ENCODE measurements at regions not wholly inside any gene's neighbourhood (a gene's known extent, or its start where the extent isn't known, plus 50 kb on each side); places are given as distances from the start of the nearest gene placed in this dataset.

DNA sequence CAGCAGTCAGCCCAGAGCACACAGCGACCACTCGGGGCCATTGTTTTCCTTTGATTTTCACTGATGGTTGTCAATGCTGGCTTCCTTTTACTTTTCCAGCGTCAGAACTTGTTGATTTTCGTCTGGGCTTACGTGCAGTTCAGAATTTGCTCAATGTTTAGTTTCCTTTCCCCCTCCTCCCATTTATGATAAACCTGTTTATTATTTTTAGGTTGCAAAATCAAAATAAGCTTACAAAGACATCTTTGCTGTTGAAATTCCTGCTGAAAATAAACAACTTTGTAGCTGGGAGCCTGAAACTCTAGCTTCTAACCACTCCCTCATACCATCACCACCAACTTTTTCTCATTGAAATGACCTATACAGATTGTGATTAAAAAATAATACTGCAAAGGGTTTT lies 83.1 kb upstream of the LYZL1 start:
- Histone ChIP-seq H3K9ac (ENCODE audit: low read depth in 1 of 2, low read length in 2 of 2) (no peak overlapping the region), H3K4me1 (ENCODE audit: control insufficient read depth in 4 of 4, insufficient read depth in 4 of 4, low read length in 3 of 4) (no peaks in the 10 kb centered on the region), H3K27me3 (ENCODE audit: control insufficient read depth in 4 of 4, insufficient read depth in 4 of 4, low read length in 3 of 4) (no peaks in the 10 kb centered on the region), H3K27ac (ENCODE audit: low read depth in 1 of 2, low read length in 2 of 2) (no peak overlapping the region), H3K36me3 (ENCODE audit: control insufficient read depth in 4 of 4, insufficient read depth in 3 of 4, low read depth in 1 of 4, low read length in 3 of 4) (no peaks in the 10 kb centered on the region), H3K9me3 (ENCODE audit: control insufficient read depth in 4 of 4, low read length in 3 of 4) (peaks cover 0 to 5% (median 0%) of the 10 kb centered on the region in 4 donors), H3K4me3 (ENCODE audit: low read depth in 1 of 3, low read length in 3 of 3) (no peak overlapping the region)
- WGBS, result 47% methylated on average over 5 of the region's 5 CpGs
- DNase-seq (ENCODE audit: low spot score), result no peak
- TF ChIP-seq SP1 (IDR thresholded peaks at IDR 0.05) (no peak), GABPA (IDR thresholded peaks at IDR 0.05 in 1 of 2, conservative IDR thresholded peaks at IDR 0.05 in 1 of 2) (no peak), YY1 (IDR thresholded peaks at IDR 0.05) (no peak), RXRA (IDR thresholded peaks at IDR 0.05) (no peak), FOXA2 (IDR thresholded peaks at IDR 0.05) (no peak), NR2F2 (IDR thresholded peaks at IDR 0.05) (no peak), HNF4G (IDR thresholded peaks at IDR 0.05) (no peak), RAD21 (IDR thresholded peaks at IDR 0.05) (no peak), JUND (IDR thresholded peaks at IDR 0.05) (no peak), HNF4A (conservative IDR thresholded peaks at IDR 0.05) (no peak)
- TF ChIP-seq, protein P1, sequence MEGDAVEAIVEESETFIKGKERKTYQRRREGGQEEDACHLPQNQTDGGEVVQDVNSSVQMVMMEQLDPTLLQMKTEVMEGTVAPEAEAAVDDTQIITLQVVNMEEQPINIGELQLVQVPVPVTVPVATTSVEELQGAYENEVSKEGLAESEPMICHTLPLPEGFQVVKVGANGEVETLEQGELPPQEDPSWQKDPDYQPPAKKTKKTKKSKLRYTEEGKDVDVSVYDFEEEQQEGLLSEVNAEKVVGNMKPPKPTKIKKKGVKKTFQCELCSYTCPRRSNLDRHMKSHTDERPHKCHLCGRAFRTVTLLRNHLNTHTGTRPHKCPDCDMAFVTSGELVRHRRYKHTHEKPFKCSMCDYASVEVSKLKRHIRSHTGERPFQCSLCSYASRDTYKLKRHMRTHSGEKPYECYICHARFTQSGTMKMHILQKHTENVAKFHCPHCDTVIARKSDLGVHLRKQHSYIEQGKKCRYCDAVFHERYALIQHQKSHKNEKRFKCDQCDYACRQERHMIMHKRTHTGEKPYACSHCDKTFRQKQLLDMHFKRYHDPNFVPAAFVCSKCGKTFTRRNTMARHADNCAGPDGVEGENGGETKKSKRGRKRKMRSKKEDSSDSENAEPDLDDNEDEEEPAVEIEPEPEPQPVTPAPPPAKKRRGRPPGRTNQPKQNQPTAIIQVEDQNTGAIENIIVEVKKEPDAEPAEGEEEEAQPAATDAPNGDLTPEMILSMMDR (IDR thresholded peaks at IDR 0.05; ENCODE audit: low read depth, low read length, missing input control), result no peak
- TF ChIP-seq, protein P2, sequence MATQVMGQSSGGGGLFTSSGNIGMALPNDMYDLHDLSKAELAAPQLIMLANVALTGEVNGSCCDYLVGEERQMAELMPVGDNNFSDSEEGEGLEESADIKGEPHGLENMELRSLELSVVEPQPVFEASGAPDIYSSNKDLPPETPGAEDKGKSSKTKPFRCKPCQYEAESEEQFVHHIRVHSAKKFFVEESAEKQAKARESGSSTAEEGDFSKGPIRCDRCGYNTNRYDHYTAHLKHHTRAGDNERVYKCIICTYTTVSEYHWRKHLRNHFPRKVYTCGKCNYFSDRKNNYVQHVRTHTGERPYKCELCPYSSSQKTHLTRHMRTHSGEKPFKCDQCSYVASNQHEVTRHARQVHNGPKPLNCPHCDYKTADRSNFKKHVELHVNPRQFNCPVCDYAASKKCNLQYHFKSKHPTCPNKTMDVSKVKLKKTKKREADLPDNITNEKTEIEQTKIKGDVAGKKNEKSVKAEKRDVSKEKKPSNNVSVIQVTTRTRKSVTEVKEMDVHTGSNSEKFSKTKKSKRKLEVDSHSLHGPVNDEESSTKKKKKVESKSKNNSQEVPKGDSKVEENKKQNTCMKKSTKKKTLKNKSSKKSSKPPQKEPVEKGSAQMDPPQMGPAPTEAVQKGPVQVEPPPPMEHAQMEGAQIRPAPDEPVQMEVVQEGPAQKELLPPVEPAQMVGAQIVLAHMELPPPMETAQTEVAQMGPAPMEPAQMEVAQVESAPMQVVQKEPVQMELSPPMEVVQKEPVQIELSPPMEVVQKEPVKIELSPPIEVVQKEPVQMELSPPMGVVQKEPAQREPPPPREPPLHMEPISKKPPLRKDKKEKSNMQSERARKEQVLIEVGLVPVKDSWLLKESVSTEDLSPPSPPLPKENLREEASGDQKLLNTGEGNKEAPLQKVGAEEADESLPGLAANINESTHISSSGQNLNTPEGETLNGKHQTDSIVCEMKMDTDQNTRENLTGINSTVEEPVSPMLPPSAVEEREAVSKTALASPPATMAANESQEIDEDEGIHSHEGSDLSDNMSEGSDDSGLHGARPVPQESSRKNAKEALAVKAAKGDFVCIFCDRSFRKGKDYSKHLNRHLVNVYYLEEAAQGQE (IDR thresholded peaks at IDR 0.05), result no peak
- TF ChIP-seq, protein P3, sequence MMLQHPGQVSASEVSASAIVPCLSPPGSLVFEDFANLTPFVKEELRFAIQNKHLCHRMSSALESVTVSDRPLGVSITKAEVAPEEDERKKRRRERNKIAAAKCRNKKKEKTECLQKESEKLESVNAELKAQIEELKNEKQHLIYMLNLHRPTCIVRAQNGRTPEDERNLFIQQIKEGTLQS (IDR thresholded peaks at IDR 0.05), result no peak
- TF ChIP-seq, protein P4, sequence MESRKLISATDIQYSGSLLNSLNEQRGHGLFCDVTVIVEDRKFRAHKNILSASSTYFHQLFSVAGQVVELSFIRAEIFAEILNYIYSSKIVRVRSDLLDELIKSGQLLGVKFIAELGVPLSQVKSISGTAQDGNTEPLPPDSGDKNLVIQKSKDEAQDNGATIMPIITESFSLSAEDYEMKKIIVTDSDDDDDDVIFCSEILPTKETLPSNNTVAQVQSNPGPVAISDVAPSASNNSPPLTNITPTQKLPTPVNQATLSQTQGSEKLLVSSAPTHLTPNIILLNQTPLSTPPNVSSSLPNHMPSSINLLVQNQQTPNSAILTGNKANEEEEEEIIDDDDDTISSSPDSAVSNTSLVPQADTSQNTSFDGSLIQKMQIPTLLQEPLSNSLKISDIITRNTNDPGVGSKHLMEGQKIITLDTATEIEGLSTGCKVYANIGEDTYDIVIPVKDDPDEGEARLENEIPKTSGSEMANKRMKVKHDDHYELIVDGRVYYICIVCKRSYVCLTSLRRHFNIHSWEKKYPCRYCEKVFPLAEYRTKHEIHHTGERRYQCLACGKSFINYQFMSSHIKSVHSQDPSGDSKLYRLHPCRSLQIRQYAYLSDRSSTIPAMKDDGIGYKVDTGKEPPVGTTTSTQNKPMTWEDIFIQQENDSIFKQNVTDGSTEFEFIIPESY (IDR thresholded peaks at IDR 0.05), result no peak
- TF ChIP-seq, protein P5, sequence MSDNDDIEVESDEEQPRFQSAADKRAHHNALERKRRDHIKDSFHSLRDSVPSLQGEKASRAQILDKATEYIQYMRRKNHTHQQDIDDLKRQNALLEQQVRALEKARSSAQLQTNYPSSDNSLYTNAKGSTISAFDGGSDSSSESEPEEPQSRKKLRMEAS (IDR thresholded peaks at IDR 0.05), result no peak

DNA sequence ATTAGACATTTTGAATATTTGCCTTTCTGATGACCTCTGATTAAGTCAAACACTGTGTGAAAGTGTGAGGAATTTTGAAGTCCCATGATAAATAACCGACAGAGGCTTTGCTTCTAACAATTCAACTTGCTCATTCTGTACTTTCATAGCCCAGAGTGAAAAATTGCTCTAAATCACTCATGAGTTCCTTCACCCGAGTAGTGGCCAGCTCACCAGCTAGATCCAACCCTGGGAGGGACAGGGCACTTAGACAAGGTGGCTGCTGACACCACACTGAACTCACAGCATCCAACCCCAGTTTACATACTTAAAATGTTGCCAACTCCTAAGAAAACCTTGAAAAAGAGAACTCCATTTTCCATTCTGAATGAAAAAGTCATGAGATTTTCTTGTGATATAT lies 80.0 kb upstream of the LYZL1 start:
- H3K9ac ChIP-seq (ENCODE audit: low read depth in 1 of 2, low read length in 2 of 2), result no peak overlapping the region
- WGBS, result 76% methylated on average over 2 of the region's 2 CpGs
- peaks cover 0 to 5% (median 0%) of the 10 kb centered on the region in 4 donors for H3K9me3 ChIP-seq (ENCODE audit: control insufficient read depth in 4 of 4, low read length in 3 of 4)
- no peaks in the 10 kb centered on the region for H3K4me1 ChIP-seq (ENCODE audit: control insufficient read depth in 4 of 4, insufficient read depth in 4 of 4, low read length in 3 of 4)
- H3K4me3 ChIP-seq (ENCODE audit: low read depth in 1 of 3, low read length in 3 of 3), result no peak overlapping the region
- no peaks in the 10 kb centered on the region for H3K36me3 ChIP-seq (ENCODE audit: control insufficient read depth in 4 of 4, insufficient read depth in 3 of 4, low read depth in 1 of 4, low read length in 3 of 4)
- H3K27me3 ChIP-seq (ENCODE audit: control insufficient read depth in 4 of 4, insufficient read depth in 4 of 4, low read length in 3 of 4), result no peaks in the 10 kb centered on the region
- H3K27ac ChIP-seq (ENCODE audit: low read depth in 1 of 2, low read length in 2 of 2), result no peak overlapping the region
- no peak for DNase-seq (ENCODE audit: low spot score)
- TF ChIP-seq HNF4A (conservative IDR thresholded peaks at IDR 0.05) (no peak), EGR1 (IDR thresholded peaks at IDR 0.05; ENCODE audit: low read depth in 2 of 2) (no peak), RAD21 (IDR thresholded peaks at IDR 0.05) (no peak), HNF4G (IDR thresholded peaks at IDR 0.05) (no peak), RXRA (IDR thresholded peaks at IDR 0.05) (no peak), FOXA2 (IDR thresholded peaks at IDR 0.05) (no peak), YY1 (IDR thresholded peaks at IDR 0.05) (no peak), GABPA (IDR thresholded peaks at IDR 0.05 in 1 of 2, conservative IDR thresholded peaks at IDR 0.05 in 1 of 2) (no peak), TAF1 (conservative IDR thresholded peaks at IDR 0.05) (no peak), JUND (IDR thresholded peaks at IDR 0.05) (no peak), NR2F2 (IDR thresholded peaks at IDR 0.05) (no peak), SP1 (IDR thresholded peaks at IDR 0.05) (no peak), FOXA1 (IDR thresholded peaks at IDR 0.05) (no peak)
- TF ChIP-seq, protein P4 (IDR thresholded peaks at IDR 0.05), result no peak
- TF ChIP-seq, protein P5 (IDR thresholded peaks at IDR 0.05), result no peak
- TF ChIP-seq, protein P1 (IDR thresholded peaks at IDR 0.05; ENCODE audit: low read depth, low read length, missing input control), result no peak
- TF ChIP-seq, protein P3 (IDR thresholded peaks at IDR 0.05), result no peak
